H1 (cell line): ENCODE measurements at regions not wholly inside any gene's neighbourhood (a gene's known extent, or its start where the extent isn't known, plus 50 kb on each side); places are given as distances from the start of the nearest gene placed in this dataset.
A peak's percentile ranks its signal among the peaks of the same experiment; 100 is the strongest.

Experiments used
- CTCF ChIA-PET: fragments of 300-600 bp; sonication (Branson Sonifier 250); formaldehyde crosslinking; loops from one replicate; lab custom pipeline; 2021; ENCODE audit not compliant: partially characterized antibody; lab: Charles Lee
- POLR2A ChIA-PET: fragments of 300-600 bp; sonication (Branson Sonifier 250); formaldehyde crosslinking; loops from one replicate; lab custom pipeline; 2021; ENCODE audit warnings: inconsistent platforms; ENCODE audit not compliant: partially characterized antibody; lab: Charles Lee
- DNase-seq, 2 experiments: peaks; one replicate each; pipeline versions ENCODE4 v3.0.0 to v3.0.0-alpha.2; 2010 to 2022; ENCODE audit warnings: low spot score in 2 of 2, low read depth in 1 of 2, mixed read lengths in 1 of 2
- FAIRE-seq: peaks from 2 replicates; lab custom pipeline; 2011; peaks lifted over from hg19 to GRCh38; lab: Jason Lieb, UNC
- H2AFZ ChIP-seq: 2 replicates; pipeline ENCODE4 v1.8.1; 2012; ENCODE audit warnings: low read length, inconsistent platforms
- H2AK5ac ChIP-seq: 2 replicates; pipeline ENCODE4 v1.6.1; 2013; ENCODE audit warnings: low read depth, low read length
- H2BK120ac ChIP-seq: replicated peaks from 2 replicates; pipeline ENCODE3; 2013; ENCODE audit warnings: low read depth, low read length, inconsistent platforms
- H2BK12ac ChIP-seq: 2 replicates; pipeline ENCODE4 v1.6.1; 2013; ENCODE audit warnings: low read depth, low read length
- H2BK15ac ChIP-seq: 2 replicates; pipeline ENCODE4 v1.6.1; 2013; ENCODE audit warnings: low read length
- H2BK20ac ChIP-seq: 2 replicates; pipeline ENCODE4 v1.6.1; 2013; ENCODE audit warnings: low read length
- H2BK5ac ChIP-seq: 2 replicates; pipeline ENCODE4 v1.6.1; 2013; ENCODE audit warnings: low read depth, low read length
- H3K14ac ChIP-seq: 2 replicates; pipeline ENCODE4 v1.6.1; 2013; ENCODE audit warnings: inconsistent platforms; ENCODE audit not compliant: insufficient read length
- H3K18ac ChIP-seq: 2 replicates; pipeline ENCODE4 v1.6.1; 2013; ENCODE audit warnings: low read length; ENCODE audit errors: extremely low read depth
- H3K23ac ChIP-seq: 2 replicates; pipeline ENCODE4 v1.6.1; 2013; ENCODE audit warnings: inconsistent platforms; ENCODE audit not compliant: insufficient read length
- H3K23me2 ChIP-seq: 2 replicates; pipeline ENCODE4 v1.6.1; 2013; ENCODE audit warnings: low read depth, low read length
- H3K27ac ChIP-seq: 2 replicates; pipeline ENCODE4 v1.6.1; 2011; ENCODE audit warnings: low read depth, low read length, inconsistent platforms
- H3K27me3 ChIP-seq, 4 experiments: replicated peaks in 1 of 4; 1 replicate in 1 of 4; 2 replicates in 3 of 4; pipeline versions ENCODE4 v1.6.1 to v1.8.1; 2011 to 2013; ENCODE audit warnings: low read length in 3 of 4, mild to moderate bottlenecking in 3 of 4, inconsistent platforms in 2 of 4, mixed read lengths in 2 of 4, moderate library complexity in 1 of 4; ENCODE audit not compliant: control insufficient read depth in 3 of 4, insufficient read depth in 3 of 4; ENCODE audit errors: extremely low read depth in 1 of 4
- H3K36me3 ChIP-seq, 4 experiments: 2 replicates each; pipeline versions ENCODE4 v1.6.1 to v1.8.1; 2011 to 2013; ENCODE audit warnings: mild to moderate bottlenecking in 4 of 4, low read length in 3 of 4, moderate library complexity in 2 of 4, control low read depth in 1 of 4, inconsistent platforms in 1 of 4; ENCODE audit not compliant: insufficient read depth in 4 of 4, control insufficient read depth in 2 of 4
- H3K4ac ChIP-seq: replicated peaks from 2 replicates; pipeline ENCODE3; 2013; ENCODE audit warnings: low read length, low read depth, mixed read lengths, inconsistent platforms; ENCODE audit not compliant: insufficient read length
- H3K4me1 ChIP-seq, 4 experiments: replicated peaks in 1 of 4; 1 replicate in 1 of 4; 2 replicates in 3 of 4; pipeline versions ENCODE4 v1.6.1 to v1.8.1; 2011 to 2013; ENCODE audit warnings: low read length in 3 of 4, inconsistent platforms in 2 of 4, mixed read lengths in 1 of 4; ENCODE audit not compliant: insufficient read depth in 4 of 4, control insufficient read depth in 3 of 4
- H3K4me2 ChIP-seq, 2 experiments: 2 replicates each; pipeline versions ENCODE4 v1.6.1 to v1.8.1; 2011 to 2013; ENCODE audit warnings: low read depth in 2 of 2, low read length in 2 of 2, control low read depth in 1 of 2, inconsistent platforms in 1 of 2, mild to moderate bottlenecking in 1 of 2; ENCODE audit not compliant: insufficient read depth in 1 of 2
- H3K4me3 ChIP-seq, 4 experiments: fragments of 200-600, 300-600 bp in 1 of 4; sonication (generic), shearing (Covaris generic), sonication (Bioruptor Twin) in 1 of 4; 2 replicates each; pipeline versions ENCODE4 v1.5.1 to v1.8.1; 2011 to 2016; ENCODE audit warnings: low read length in 4 of 4, low read depth in 3 of 4, control low read depth in 2 of 4, inconsistent platforms in 2 of 4, mild to moderate bottlenecking in 2 of 4, mixed read lengths in 1 of 4, moderate library complexity in 1 of 4; ENCODE audit not compliant: insufficient read depth in 2 of 4; ENCODE audit errors: extremely low read depth in 1 of 4
- H3K56ac ChIP-seq: replicated peaks from 2 replicates; pipeline ENCODE3; 2013; ENCODE audit warnings: low read depth, mild to moderate bottlenecking, mixed read lengths, low read length, inconsistent platforms; ENCODE audit not compliant: insufficient read length
- H3K79me1 ChIP-seq: 2 replicates; pipeline ENCODE4 v1.6.1; 2013; ENCODE audit warnings: low read depth, low read length, control low read depth
- H3K79me2 ChIP-seq, 2 experiments: 2 replicates each; pipeline versions ENCODE4 v1.6.1 to v1.8.1; 2012 to 2013; ENCODE audit warnings: low read length in 2 of 2, mild to moderate bottlenecking in 2 of 2, inconsistent platforms in 1 of 2; ENCODE audit not compliant: insufficient read depth in 2 of 2, control insufficient read depth in 1 of 2
- H3K9ac ChIP-seq, 4 experiments: replicated peaks in 1 of 4; 1 replicate in 1 of 4; 2 replicates in 3 of 4; pipeline versions ENCODE4 v1.6.1 to v1.8.1; 2011 to 2013; ENCODE audit warnings: low read depth in 3 of 4, low read length in 3 of 4, control low read depth in 2 of 4, mild to moderate bottlenecking in 2 of 4, moderate library complexity in 2 of 4, inconsistent platforms in 1 of 4; ENCODE audit errors: extremely low read depth in 1 of 4
- H3K9me3 ChIP-seq, 2 experiments: 2 replicates each; pipeline versions ENCODE4 v1.6.1 to v1.8.1; 2012 to 2013; ENCODE audit warnings: mild to moderate bottlenecking in 2 of 2, moderate library complexity in 2 of 2, control low read depth in 1 of 2, inconsistent platforms in 1 of 2, low read depth in 1 of 2, low read length in 1 of 2, mixed read lengths in 1 of 2; ENCODE audit not compliant: insufficient read depth in 2 of 2
- H4K20me1 ChIP-seq, 2 experiments: replicated peaks in 1 of 2; 2 replicates each; pipeline versions ENCODE3 to v1.8.1; 2011 to 2013; ENCODE audit warnings: inconsistent platforms in 2 of 2, low read length in 2 of 2, mild to moderate bottlenecking in 1 of 2; ENCODE audit not compliant: insufficient read depth in 2 of 2, control insufficient read depth in 1 of 2
- H4K5ac ChIP-seq: 2 replicates; pipeline ENCODE4 v1.6.1; 2013; ENCODE audit warnings: low read length, low read depth, mixed read lengths, inconsistent platforms; ENCODE audit not compliant: insufficient read length
- H4K8ac ChIP-seq: 2 replicates; pipeline ENCODE4 v1.8.0; 2013; ENCODE audit warnings: mild to moderate bottlenecking, moderate library complexity, low read length, inconsistent platforms; ENCODE audit not compliant: insufficient read depth; ENCODE audit errors: extremely low read depth
- H4K91ac ChIP-seq: replicated peaks from 2 replicates; pipeline ENCODE3; 2013; ENCODE audit warnings: low read length, mixed read lengths, inconsistent platforms; ENCODE audit not compliant: insufficient read length
- BRCA1 ChIP-seq: IDR thresholded peaks from 2 replicates; pipeline ENCODE4 v1.6.1; 2012; ENCODE audit warnings: low read depth, low read length, improper control_type of control experiment
- POU5F1 ChIP-seq: IDR thresholded peaks from 2 replicates; pipeline ENCODE4 v1.6.1; 2011; ENCODE audit warnings: low read depth, mild to moderate bottlenecking, low read length, moderate library complexity
- WGBS, 2 experiments: shearing (Covaris generic) in 1 of 2; methylation state at CpG; one replicate each; pipeline versions ENCODE4 v1.1.6 to v1.1.7; 2013 to 2015; ENCODE audit warnings: low lambda C conversion rate in 2 of 2, mixed read lengths in 2 of 2, inconsistent platforms in 1 of 2, low coverage in 1 of 2, missing lambda C conversion rate in 1 of 2; ENCODE audit not compliant: insufficient replicate concordance in 2 of 2, insufficient coverage in 1 of 2, insufficient read length in 1 of 2; ENCODE audit errors: extremely low coverage in 1 of 2, missing lambda C conversion rate in 1 of 2; 5-methylcytosine and 5-hydroxymethylcytosine counted together

DNA sequence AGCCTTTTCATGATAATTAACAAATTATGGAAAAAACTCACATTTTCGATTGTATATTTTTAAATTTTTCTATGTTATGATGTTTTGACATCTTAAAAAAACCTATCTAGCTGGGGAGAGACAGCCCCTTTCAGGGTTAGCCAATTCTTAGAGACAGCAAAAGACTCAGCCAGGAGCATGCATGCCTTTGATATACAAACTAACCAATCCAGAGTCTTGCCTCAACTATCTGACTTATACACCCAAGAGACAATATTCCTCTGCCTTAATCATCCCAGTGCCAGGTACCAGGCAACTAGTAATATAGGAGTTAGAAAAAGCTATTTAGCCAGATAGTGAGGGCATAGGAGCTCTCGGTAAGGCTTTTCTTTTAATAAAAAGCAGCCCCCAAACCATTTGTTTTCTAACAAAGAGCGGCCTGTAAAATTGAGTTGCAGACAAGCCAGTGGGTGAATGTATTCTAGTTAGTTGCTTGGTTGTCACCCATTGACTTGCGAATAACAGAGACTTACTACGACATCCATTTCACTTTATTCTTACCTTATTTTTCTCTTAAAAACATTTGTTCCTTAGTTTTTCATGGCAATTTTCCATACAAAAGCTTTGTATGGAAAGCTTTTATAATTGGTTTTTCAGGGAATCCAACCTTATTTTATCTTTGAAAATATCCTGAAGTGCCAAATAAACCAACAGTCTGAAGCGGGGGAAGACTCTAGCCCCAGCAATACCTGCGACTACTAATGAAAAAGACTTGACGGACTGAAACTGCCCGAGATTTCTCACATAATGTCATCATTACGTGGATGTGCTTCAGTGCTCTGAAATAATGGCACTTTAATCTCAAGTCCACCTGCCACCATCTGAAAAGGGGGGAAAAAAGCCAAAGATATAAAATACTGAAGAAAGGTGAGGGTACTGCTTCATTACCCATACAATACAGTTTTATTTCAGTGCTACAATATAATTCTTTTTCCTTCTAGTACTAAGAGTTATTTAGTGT is 64.6 kb upstream of the ATP2C1 start:
- no peak overlapping the region for H4K5ac ChIP-seq
- H3K4me2 ChIP-seq = peak overlapping the region; percentile 38 to 63; a peak in 3 of 4 replicates
- peak; percentile 28 for FAIRE-seq

More for the DNA sequence above, 64.6 kb upstream of the ATP2C1 start:
- Histone ChIP-seq H3K27ac (no peak overlapping the region), H3K27me3 (no peaks in the 10 kb centered on the region), H3K79me1 (no peaks in the 10 kb centered on the region), H3K4me1 (peaks cover 0 to 21% (median 7%) of the 10 kb centered on the region in 4 experiments; a peak in 5 of 7 replicates), H3K18ac (no peak overlapping the region), H3K9me3 (no peaks in the 10 kb centered on the region), H4K91ac (no peak overlapping the region), H2BK20ac (no peak overlapping the region), H2BK15ac (no peak overlapping the region), H2BK12ac (no peak overlapping the region), H3K56ac (no peak overlapping the region), H3K14ac (no peak overlapping the region), H2BK120ac (no peak overlapping the region), H3K4me3 (no peak overlapping the region; a peak in 1 of 8 replicates), H3K79me2 (no peaks in the 10 kb centered on the region), H3K23ac (no peak overlapping the region), H3K23me2 (no peaks in the 10 kb centered on the region), H4K8ac (no peak overlapping the region), H2AFZ (no peak overlapping the region), H2AK5ac (no peak overlapping the region), H3K4ac (no peak overlapping the region), H2BK5ac (no peak overlapping the region; the same call in 1 of the 2 replicates), H3K9ac (no peak overlapping the region), H3K36me3 (no peaks in the 10 kb centered on the region), H4K20me1 (no peaks in the 10 kb centered on the region)
- no peak for DNase-seq
- ChIA-PET CTCF (no interaction called here), POLR2A (interaction anchor here (1.1 to 1.2 kb wide), 2 partner anchors 11 to 64 kb away, joined by 3 to 5 read pairs; partner anchors contain the start of gene ATP2C1)
- TF ChIP-seq POU5F1 (peak; percentile 27; the same call in 1 of the 2 replicates), BRCA1 (no peak)
- 61% methylated on average over 10 of the region's 10 CpGs; no CpG with 5 or more reads in 1 of the 2 experiments for WGBS, 2 experiments
